GM21390 (cell line): ENCODE measurements at regions not wholly inside any gene's neighbourhood (a gene's known extent, or its start where the extent isn't known, plus 50 kb on each side); places are given as distances from the start of the nearest gene placed in this dataset.
"Not testable (repeated sequence)": the region's sequence is repeated elsewhere in the genome, so short reads cannot be mapped to it uniquely, and the experiment has no call there.

Experiments
- ATAC-seq: cut with Tn5 transposase; IDR thresholded peaks from one replicate; pipeline ENCODE4 v1.9.1; 2021; ENCODE audit not compliant: unreplicated experiment

DNA sequence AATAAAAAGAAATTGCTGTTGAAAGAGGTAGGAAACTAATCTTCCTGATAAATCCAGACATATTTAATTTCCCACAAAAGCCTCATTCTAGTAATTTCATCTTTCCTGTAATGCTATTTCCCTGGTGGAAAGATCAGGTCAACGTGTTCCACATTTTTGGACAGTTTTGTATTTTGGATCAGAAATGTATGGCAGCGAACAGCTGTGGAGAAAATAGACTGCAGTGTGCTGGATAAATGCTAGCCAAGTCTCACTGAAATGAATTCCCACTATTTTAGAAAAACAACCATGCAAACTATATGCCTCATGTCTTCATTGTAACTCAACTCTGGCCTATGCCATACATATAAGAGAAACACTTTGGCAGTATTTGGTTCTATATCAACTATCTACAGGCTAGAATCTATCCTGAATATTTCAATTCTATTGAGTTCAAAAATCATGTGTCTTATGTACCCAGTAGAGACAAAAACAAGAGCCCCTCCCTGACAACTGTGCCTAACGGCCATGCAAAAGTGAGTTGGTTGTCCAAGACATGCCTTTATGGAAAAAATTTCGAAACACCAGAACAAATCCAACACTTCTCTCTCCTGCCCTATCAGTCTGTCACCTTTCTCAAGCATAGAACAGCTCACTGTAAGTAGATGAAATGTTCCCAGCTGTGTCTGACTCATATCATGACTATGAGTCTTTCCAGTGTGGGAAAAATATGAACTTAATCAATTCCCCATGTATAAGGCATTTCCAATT, 191.3 kb upstream of the NREP start:
- ATAC-seq, result no peak

DNA sequence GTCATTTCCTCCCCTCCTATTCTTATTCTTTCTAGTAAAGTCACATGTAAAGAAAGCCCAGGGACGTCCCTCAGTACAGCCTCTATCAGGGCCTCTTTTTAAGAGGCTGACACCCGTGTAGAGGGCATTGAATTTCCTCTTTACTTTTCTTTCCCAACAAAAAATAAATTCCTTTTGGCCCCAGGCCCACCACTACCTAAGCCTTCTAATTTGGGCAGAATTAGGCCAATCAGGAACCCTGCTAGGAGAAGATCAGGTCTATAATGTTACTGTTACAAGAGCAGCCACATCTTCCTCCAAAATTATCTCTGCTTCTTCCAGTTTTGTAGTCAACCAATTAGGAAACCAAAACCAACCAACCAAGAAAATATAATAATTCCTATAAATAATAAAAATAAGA, 189.6 kb upstream of the NREP start:
- ATAC-seq, result no peak

DNA sequence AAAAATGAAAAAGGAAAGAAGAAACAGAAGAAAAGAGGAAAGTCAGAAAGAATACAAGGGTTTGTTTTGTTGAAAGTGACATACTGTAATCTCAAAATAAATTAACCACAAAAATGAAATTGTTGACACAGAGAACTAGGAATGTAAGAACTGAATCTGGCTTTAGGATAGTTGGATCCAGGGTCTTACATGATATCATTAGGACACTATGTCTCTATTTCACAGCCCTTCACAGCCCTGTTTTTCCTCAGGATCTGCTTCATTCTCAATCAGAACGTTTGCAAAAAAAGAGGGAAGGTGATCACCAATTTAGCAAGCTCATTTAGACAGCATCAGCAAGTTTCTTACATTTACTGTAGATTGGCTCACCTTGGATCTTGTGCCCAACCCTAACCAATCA, 188.5 kb upstream of the NREP start:
- no peak for ATAC-seq

DNA sequence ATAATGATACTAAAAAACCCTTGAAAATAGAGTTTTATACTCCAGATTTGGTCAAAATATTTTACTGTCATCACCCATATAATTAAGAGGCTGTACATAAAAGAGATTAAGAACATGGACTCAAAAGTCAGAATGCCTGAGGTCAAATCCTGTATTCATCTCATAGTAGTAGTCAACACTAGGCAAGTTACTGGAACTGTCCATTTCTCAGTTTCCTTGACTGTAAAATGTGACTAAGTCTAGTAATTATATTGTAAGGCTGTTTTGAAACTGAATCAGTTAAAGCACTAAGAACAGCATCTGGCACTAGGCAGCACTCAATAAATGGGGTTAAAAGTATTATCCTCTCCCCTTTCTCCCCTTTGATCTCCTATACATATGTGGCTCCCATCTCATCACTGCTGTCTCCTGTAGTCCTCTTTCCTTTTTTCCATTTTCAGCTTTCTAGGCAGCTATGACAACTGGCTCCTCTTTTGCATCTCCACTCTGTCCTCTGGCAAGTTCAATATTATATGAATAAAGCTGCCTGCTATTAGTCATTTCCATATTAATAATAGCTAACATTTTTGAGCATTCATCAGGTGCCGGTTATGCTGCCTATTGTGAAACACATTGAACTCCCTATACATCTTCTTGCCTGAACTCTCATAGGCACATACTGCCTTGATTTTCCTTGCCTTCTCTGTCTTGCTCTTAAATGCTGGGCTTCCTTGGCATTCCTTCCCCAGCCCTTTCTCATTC, 185.8 kb upstream of the NREP start:
- peak; percentile 54 for ATAC-seq

DNA sequence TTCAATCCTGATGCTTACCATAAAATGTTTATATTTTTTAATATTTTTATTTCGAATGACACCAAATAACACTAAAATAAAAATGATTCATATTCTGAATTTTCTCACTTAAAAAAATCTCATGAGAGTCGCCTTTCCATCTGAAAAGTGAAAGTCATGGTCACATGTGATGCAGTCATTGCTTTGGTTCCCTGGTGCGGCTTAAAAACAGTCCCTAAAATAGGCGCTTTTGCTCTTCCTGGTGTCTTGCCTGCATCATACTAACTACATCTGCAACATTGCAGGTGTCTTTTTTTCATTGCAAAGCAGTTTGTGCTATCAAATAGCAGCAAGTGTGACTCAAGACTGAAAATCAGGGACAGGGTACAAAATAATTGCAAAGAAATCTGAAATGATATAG, 185.2 kb upstream of the NREP start:
- no peak for ATAC-seq

DNA sequence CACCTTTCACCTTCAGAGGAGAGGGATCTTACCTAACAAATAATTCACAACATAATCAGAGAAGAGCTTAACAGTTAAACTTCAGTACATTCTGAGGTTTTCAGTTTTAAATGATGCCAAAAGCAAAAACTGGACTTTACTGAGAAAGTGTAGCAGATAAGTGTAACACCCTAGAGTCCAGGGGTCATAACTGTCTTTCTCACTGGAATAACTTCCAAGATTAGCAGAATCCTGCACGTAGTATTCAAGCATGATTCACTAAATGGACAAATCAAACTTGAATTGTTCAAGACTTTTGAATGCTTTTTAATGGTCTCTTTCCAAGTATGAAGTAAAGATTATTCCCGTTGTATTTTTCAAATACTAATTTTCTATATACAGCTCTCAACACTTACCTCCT, 180.1 kb upstream of the NREP start:
- ATAC-seq, result no peak

DNA sequence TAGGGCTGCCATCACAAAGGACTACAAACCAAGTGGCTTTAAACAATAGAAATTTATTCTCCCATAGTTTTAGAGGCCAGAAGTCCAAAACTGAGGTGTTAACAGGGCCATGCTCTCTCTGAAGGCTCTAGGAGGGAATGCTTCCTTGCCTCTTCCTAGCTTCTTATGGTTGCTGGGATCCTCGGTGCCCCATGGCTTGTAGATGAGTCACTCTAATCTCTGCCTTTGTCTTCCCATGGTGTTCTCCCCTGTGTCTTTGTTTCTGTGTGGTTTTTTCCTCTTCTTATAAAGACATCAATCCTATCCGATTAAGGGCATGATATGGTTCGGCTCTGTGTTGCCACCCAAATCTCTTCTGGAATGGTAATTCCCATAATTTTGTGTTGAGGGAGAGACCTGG, 178.8 kb upstream of the NREP start:
- no peak for ATAC-seq

DNA sequence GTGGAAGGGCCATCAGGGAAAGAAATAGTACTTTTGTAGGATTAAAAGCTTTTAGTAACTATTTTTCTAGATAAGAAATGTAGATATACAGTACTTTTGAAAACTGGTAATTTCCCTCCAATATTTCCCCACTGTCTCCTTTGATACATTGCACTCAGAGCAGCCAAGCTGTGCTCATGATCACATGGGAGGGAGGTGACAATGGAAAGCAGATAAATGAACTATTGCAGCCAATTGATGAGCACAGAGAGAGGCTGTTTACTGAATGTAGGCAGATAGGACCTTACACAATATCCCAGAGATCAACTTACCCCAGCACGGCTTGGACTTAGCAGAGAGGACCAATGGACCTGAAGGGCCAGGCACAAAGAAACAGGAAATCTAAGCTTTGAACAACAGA, 178.0 kb upstream of the NREP start:
- ATAC-seq, result no peak

DNA sequence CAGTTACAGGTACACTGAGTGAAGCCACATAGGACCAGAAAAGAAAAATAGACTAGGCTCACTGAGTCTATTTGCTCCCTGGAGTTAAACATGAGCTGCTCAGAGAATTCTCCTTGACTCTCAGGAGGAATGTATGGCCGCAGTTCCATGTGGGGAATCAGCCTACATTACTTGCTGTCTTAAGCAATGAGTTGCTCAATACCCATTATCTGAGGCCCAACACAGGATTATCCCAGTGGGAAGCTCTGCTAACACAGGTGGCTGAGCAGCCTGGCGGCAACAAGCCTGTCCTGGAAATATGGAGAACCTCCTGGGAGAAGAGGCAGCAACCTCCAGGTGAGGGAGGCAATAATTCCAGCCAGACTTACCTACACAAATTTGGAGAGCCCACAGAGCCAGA, 177.5 kb upstream of the NREP start:
- ATAC-seq, result no peak

DNA sequence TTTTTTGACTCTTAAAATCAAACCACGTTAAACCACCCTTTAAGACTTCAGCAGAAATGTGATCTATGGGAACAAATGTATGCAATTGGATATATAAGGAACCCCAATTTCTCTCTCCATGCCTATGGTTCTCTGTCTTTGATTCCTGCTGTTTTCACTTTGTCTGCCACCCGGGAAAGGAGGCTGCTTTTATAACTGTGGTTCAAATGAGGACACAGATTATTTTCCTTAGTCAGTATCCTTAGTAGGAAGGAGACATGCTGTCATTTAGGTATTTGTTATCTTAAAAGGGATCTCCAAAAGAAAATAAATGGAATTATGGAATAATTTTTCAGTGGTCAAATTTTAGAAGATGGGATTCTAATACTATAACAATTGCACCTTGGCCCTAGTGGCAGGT, 176.1 kb upstream of the NREP start:
- no peak for ATAC-seq

DNA sequence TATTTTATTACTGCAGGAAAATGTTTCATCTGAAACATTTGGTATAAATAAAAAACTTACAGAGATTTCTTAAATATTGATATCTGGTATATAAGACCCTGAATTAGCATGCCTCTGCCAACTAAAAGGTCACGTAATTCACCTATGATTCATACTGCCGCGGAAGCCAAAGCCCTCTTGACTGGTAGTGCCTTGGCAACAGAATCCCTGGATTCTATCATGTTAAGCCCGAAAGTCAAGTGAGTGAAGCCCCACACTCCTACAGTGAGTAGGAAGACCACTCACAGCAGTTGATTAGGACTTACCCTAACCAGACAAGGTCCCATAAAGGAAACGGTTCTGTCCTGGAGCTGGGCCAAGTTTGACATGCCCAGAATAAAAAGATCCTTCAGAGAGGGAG, 175.6 kb upstream of the NREP start:
- ATAC-seq, result no peak

DNA sequence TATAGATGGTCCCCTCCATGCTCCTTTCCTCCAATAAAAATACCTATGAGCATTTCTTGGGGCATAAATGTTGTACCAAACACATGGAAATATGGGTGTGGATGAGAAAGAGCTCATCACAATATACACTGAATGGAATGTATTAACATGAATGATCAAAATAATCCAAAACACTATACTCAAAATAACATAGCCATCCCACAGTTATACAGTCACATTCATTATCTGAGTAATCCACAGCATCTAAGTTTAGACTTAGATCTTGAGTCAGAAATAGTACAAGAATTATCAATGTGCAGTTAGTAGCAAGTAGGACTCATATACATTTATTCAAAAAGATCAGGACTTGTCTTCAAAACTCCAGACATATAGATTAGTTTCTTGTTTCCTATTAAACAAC, 175.2 kb upstream of the NREP start:
- ATAC-seq, result no peak

DNA sequence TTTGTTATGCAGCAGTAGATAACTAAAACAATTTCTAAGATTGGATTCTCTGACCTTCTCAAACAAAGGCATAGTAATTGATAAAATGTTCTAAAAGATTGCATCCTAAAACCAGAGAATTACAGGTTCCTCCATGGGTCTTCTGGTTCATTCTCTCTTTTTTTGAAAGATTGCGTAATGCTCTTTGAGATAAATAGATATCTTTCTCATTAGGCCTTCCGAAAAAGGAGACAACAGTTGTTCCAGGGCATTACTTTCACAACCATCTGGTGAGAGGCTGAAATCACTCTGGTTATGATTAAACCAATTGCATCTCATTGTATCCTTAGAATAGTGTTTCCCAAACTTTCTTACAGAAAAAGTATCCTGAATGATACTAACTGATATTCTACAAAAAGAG, 174.7 kb upstream of the NREP start:
- ATAC-seq, result no peak

DNA sequence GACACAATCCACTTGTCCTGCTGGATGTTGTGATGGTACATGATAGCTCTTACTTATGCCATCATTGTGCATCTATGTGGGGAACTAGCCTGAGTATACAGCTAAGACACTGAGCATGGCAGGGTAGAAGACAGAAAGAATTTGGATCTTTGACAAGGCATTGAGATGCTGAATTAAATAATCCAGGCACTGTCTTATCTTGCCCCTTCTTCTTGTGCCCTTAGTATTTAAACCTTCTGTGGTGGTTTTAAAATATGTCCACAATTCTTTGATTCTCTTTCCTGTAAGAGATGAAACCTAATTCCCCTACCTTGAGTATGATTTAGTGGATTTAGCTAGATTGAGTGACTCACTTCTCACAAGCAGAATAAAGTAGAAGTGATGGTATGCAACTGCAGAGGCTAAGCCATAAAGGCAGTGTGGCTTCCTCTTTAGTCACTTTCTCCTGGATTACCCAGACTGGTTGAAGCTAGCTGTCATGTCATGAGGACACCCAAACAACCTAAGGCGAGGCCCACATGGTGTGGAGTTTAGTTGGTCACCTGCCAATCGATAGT, 174.0 kb upstream of the NREP start:
- no peak for ATAC-seq

DNA sequence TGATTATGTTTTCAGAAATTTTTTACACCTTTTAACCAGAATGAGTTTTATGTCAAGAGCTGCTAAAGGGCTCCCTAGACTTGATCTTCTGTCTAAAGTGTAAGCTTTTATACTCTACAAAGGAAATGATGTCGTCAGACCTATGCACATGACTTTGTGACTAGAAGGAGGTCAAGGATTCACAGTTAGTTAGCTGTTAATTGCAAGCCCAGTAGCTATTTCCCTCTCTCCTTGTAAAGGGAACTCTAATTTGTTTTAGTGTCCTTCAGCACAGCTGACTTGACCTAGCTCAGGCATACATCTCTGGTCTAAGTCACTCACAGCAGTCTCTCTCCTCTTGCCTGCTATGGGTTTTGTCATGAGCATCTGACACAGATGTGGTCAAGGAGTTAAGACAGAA, 173.5 kb upstream of the NREP start:
- ATAC-seq, result no peak

DNA sequence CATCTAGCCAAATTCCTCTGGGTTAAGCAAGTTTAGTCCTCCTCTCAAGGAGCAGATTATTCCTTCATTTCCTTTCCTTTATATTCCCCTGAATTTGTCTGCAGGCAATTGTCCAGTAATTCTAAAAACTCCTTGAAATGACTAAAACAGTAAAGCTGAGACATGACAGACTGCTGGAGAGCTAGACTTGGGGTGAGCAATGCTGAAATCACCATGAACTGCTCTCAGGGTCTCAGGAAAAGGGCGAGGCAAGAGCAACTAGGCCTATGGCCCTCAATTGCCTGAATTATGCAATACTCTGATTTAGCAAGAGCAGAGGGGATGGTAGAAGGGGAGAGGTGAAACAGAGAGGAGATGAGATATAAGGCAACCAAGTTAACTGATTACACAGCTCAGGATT, 172.9 kb upstream of the NREP start:
- ATAC-seq, result no peak

DNA sequence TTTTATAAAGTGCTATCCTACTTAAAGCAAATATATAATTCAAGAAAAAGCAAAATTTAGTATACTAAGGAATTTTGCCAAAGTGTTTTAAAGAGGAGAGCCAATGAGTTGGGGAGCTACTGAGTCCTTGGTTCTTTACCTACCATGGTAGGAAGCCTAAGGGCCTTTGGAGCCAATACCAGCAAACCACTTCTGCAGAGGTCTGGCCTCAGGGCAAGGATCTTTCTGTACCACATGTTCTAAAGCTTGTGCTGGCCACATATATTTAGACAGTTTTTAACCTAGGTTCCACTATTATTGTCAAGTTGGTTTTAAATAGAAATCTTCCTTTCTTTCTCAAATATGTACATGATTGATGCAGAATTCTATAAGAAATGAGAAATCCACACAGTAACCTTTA, 172.3 kb upstream of the NREP start:
- ATAC-seq, result no peak

DNA sequence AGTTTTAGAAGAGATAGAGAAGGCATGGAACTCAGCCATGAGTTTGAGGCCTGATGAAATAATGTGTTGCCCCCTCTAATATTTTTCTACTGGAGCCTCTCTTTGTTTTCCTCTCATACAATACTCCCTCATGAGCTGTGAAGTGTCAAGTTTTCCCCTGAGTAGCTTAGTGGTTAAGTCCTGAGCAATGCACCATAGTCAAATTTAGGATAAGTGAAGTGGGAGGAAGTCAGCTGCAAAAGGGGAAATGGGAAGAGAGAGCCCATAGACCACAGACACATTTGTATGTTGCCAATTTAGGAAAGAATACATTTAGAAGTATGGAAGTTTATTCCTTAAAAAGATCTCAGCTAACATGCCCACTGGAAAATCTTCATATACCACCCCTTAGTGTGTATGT, 171.5 kb upstream of the NREP start:
- ATAC-seq, result no peak

DNA sequence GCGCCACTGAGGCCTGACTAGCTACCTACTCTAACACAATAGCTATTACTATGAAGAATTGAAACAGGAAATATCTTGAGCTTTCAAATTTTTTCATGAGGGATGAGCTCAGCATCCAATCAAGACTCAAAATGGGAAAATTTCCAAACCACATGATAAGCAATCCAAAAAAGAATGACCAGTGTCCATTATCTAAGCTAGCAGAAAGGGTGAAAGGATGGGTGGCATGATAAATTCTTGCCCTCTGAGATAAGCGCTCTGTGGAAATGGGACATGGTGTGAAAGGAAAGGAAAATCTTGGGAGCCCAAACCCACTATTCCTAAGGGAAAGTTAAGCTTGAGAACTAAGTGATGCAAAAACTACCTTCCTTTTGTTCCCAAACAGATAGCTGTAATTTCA, 170.2 kb upstream of the NREP start:
- no peak for ATAC-seq

DNA sequence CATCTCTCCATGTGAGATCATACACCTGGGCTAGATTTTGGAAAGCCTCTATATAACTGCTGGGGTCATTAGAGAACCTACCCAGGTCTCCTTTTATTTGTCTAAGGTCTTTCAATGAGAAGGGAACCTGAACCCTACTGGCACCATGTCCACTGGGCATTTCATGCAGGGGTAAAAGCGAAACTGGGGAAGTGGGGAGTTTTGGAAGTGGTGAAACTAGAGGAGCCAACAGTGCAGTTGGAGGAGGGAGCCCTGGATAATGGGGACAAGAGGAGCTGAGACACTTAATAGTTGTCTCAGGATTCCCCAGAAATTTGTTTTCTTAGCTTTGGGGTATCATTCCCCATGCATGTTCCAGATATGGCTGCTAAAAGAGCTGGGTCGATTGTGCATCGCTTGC, 169.0 kb upstream of the NREP start:
- ATAC-seq, result no peak

DNA sequence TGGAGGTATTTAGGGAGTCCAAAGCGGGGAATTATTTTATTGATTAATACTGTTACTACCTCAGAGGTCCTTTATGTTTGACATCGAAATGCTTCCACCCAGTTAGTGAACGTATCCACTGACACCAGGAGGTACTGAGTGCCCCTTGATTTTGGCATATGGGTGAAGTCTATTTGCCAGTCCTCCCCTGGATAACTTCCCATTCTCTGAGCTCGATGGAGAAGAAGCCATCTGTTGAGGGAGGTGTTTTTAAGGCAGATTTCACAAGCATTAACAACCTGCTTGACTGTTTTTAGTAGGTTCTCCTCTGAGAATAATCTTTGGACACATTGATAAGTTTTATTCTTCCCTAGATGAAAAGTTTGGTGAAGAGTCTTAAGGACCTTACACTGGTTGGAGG, 165.3 kb upstream of the NREP start:
- ATAC-seq, result no peak

DNA sequence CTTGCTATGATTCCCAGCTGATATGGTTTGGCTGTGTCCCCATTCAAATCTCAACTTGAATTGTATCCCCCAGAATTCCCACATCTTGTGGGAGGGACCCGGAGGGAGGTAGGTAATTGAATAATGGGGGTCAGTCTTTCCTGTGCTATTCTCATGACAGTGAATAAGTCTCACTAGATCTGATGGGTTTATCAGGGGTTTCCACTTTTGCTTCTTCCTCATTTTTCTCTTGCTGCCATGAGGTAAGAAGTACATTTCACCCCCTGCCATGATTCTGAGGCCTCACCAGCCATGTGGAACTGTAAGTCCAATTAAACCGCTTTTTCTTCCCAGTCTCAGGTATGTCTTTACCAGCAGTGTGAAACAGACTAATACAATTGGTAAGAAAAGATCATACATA, 164.7 kb upstream of the NREP start:
- ATAC-seq, result not testable (repeated sequence)
